Kasumi-1 (cell line): ENCODE measurements at regions not wholly inside any gene's neighbourhood (a gene's known extent, or its start where the extent isn't known, plus 50 kb on each side); places are given as distances from the start of the nearest gene placed in this dataset.
"Not testable (repeated sequence)": the region's sequence is repeated elsewhere in the genome, so short reads cannot be mapped to it uniquely, and the experiment has no call there.

Source experiments
- DNase-seq, 2 experiments: peaks; one replicate each; lab custom pipeline; 2025; lab: John Stamatoyannopoulos, UW

DNA sequence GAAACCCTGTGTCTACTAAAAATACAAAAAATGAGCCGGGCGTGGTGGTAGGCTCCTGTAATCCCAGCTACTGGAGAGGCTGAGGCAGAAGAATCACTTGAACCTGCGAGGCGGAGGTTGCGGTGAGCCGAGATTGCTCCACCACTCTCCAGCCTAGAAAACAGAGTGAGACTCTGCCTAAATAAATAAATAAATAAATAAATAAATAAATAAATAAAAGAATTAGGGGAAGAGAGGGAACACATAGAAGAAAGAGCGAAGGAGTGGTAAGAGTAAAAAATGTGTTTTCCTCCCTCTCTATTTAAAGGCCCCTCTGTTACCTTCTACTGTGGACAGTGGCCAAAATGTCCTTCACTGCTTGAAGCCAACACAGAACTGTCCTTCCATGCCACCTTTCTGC, 103.9 kb upstream of the SOX21 start:
- no peak for DNase-seq

DNA sequence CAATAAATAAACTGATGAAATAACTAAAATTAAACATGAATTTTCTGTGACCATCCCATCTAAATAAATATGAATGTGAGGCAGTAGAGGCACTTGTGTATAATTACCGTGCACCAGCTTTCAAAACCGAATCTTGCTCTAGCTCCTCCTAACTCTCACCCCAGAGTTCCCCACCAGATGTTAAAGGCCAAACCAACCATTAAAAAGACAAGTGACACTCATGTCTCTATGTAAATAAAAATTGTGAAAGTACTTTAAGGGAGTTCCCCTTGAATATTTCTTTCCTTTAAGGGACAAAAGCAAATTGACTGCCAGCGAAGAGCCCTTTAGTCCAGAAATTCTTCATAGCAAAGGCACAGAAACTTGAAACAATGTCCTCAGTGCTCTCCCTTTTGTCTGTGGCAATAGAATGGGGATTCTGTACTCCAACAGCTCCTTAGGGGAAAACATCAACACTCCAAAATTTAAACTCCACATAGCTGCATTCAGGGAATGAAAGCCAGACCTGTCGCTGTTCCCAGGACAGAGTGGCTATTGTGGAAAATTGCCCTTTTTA, 101.7 kb upstream of the SOX21 start:
- DNase-seq, result no peak

DNA sequence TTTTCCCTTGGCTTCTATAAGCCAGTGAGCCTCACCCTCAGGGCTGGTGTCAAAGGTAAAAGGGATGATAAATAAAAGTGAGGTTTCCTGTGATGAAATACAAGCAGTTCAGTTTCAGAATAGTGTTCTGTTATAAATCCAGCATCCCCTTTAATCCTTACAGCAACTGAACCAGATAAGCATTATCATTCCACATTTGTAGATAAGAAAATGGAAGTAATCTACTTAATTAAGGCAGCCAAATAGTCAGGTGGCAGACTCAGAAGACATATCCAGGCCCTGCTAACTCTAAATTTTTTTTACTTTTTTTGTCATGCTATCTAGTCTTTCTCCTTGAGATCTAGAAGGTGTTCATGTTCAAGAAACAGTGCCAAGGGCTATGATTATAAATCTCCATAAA, 99.4 kb upstream of the SOX21 start:
- DNase-seq, result no peak

DNA sequence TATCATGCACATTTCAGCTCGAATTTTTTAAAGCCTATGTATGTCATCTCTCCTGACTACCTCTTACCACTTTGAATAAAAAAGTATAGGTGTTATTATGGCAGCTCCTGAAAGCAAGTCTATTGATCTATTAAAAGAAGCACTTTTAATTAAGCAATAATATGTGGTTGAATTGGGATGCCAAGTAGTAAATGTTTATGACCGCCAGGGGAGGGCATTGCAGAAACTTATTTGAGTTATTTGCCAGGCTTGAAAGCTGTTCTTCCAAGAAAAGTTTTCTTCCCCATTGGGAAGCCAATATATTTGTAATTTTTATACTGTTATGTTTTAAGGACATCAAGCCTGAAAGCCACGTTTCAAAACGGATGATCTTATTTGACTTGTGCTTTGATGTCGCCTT, 88.1 kb upstream of the SOX21 start:
- no peak for DNase-seq

DNA sequence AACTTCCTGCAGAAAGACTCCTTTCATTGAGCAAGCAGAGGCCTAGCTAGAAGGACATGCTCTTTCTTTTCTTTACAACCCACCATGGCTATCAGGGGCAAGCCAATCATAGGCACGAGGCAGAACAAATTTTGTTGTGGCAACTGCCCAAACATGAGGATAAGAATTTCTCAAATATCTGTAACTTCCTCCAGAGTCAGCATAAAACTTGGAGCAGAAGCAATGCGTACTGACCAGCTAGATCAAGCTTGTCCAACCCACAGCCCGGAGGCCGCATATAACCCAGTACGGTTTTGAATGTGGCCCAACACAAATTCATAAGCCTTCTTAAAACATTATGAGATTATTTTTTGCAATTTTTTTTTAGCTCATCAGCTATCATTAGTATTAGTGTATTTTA, 87.0 kb upstream of the SOX21 start:
- DNase-seq, result no peak

DNA sequence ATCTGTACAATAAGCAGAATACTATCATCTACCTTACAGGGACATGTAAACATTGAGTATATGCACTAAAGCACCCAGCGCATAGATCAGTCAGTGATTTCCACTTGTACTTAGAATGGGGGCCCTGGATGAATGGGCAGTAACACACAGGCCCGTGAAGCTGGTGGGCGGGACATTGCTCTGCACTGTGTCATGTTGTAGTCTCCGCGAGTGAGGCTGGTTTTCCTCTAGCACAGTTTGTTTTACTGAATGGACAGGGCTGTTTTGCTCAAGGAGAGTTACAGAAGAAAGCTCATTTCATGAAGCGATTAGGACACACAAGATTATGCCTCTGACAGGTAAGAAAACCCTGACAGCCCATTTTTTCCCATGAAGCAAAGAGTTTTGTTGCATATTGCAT, 86.4 kb upstream of the SOX21 start:
- no peak for DNase-seq

DNA sequence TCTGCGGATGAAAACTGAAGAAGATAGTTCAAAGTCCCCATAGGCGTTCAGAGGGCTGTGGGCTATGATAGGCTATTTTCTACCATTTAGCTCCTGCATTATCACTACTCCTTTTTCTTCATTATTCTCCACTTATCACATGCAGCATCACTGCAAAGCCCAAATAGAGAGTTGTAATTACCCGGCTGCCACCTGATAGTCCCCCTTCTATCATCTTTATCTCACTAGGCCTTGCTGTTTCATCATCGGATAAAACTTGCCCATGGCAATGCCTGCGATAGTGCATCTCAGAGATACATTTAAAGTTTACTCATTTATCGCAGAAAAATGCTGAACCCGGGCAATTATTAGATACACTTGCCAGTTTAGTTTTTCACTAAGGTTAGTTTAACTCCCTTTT, 82.9 kb upstream of the SOX21 start:
- DNase-seq, result no peak

DNA sequence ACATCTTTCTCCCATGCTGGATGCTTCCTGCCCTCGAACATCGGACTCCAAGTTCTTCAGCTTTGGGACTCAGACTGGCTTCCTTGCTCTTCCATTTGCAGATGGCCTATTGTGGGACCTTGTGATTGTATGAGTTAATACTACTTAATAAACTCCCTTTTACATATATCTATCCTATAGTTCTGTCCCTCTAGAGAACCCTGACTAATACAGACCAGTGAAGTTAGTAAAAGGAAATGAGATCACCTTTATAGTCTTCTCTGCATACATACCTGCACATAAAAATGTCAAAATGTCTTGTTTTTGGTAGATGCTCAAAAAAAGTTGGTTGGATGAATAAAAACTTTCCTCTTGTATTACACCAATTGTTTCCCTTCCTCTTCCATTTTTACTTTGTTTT, 73.9 kb upstream of the SOX21 start:
- DNase-seq, result not testable (repeated sequence)

DNA sequence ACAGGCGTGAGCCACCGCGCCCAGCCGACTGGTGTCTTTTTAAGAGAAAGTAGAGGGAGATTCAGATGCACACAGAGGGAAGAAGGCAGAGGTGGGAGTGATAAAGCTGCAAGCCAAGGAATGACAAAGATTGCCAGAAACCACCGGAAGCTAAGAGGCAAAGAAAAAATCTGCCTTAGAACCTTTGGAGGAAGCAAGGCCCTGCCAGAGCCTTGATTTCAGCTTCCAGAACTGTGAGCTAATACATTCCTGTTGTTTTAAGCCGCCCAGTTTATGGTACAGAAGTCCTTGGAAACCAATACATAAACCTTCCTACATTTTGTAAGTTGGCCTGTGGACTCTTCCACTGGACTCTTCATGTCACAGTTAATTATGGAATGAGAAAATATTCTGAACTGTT, 71.7 kb upstream of the SOX21 start:
- no peak for DNase-seq

DNA sequence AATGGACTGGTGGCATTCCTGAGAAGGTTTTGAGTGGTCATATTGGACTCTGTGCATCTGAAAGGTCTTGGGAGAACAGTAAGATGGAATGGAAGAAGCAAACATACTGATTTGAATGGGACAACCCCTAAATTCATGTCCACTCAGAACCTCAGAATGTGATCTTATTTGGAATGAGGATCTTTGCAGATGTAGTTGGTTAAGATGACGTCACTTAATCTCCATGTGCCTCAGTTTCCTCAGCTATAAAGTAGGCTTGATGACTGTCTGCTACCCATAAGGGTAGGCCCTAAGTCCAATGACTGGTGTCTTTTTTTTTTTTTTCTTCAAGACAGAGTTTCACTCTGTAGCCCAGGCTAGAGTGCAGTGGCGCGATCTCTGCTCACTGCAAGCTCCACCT, 71.1 kb upstream of the SOX21 start:
- no peak for DNase-seq

DNA sequence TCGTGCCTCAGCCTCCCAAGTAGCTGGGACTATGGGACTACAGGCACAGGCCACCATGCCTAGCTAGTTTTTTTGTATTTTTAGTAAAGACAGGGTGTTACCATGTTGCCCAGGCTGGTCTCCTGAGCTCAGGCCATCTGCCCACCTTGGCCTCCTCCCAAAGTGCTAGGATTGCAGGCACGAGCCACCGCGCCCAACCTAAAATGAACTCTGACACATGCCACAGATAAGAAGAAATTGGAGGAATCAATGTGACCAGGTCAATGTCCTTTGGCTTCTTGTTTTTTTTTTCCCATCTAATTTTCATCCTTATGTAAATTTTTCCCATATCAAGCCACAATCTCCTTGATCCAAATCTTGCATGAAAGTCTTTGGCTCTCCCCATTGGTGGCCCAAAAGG, 68.1 kb upstream of the SOX21 start:
- DNase-seq, result no peak

DNA sequence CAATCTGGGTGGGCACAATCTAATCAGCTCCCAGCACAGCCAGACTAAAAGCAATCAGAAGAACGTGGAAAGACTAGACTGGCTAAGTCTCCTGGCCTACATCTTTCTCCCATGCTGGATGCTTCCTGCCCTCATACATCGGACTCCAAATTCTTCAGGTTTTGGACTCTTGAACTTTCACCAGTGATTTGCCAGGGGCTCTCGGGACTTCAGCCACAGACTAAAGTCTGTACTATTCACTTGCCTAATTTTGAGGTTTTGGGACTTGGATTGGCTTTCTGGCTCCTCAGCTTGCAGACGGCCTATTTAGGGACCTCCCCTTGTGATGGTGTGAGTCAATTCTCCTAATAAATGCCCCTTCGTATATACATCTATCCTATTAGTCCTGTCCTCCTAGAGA, 66.6 kb upstream of the SOX21 start:
- DNase-seq, result no peak

DNA sequence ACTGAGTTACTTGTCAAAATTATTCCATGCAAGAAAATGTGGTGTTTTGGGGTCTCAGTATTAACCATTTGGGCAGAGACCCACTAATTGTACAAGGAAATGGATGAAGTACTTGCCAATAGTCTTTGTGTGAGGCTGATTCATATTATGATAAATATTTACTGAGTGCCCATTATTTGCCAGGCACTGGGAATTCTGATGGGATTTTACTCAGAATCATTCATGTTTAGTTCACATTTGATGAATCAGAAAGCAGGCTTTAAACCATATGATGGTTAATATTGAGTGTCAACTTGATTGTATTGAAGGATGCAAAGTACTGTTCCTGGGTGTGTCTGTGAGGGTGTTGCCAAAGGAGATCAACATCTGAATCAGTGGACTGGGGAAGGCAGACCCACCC, 66.2 kb upstream of the SOX21 start:
- no peak for DNase-seq

DNA sequence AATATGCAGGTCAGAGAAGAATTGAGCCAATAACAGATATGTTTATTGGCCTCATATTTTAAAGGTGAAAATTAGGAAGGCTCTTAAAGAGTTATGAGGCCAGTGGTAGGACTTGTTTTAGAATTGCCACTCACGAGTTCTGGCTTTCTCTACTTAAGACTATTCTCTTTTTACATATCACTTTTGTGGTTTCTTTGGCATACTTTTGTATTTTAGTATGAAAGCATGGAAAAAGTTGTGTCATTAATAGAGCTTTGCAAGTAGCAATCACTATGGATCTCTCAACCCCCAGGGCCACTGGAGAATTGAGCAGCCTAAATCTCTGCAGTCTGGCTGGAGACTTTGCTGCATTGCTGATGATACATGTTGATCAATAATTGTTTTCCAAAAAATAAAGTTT, 64.6 kb upstream of the SOX21 start:
- DNase-seq, result no peak

DNA sequence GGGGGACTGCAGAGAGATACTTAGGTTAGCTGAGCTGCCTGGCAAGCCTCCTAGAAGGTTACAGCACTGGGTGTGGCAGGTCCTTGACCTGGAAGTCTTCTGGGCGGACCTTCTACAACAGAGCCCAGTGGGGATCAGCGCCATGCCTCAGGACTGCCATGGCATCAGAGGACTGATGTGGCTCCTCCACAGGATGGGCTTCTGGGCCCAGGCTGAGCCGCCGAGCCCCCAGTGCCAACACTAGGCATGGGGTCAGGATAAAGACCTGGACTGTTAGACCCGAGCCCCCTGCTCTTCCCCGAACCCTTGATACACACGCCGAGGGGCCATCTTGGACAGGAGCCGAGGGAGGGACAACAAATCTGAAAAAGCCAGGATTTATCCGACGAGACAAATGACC, 64.0 kb upstream of the SOX21 start:
- DNase-seq, result no peak

DNA sequence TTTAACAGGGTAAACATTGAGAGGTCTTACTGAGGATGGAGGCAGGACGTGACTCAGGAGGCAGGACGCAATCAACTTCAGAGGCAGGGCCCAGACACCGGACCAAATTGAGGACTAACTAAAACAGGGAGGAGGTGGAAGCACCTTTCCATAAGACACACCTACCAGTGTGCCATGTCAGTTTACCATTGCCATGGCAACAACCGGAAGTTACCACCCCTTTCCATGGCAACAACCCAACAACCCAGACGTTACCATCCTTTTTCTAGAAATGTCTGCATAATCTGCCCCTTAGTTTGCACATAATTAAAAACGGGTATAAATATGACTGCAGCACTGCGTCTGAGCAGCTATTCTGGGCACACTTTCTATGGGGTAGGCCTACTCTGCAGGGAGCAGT, 53.5 kb upstream of the SOX21 start:
- no peak for DNase-seq

DNA sequence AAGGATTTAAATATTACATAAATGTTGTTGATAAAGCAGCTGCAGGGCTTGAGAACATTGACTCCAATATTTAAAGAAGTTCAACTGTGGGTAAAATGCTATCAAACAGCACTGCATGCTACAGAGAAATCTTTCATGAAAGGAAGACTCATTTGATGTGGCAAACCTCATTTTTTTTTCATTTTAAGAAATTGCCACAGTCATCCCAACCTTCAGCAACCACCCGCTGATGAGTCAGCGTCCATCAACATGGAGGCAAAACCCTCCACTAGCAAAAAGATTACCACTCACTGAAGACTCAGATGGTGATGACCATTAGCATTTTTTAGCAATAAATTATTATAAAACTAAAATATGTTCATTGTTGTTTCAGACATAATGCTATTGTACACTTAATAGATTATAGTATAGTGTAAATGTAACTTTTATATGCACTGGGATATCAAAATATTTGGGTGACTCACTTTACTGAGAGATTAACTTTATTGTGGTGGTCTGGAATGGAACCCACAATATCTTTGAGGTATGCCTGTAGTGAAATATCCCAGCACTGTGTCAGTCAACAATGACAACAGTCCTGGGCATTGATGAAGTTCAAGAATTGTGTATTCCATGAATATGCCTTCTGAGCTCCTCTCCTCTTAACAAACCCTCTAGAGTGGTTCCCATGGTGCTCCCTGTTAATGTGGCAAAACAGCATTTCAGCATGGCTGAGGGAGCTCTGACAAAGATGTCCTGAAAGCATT, 52.4 kb upstream of the SOX21 start:
- DNase-seq, result no peak
